GM12874 (cell line): ENCODE measurements at regions not wholly inside any gene's neighbourhood (a gene's known extent, or its start where the extent isn't known, plus 50 kb on each side); places are given as distances from the start of the nearest gene placed in this dataset.

Source experiments
- TF ChIP-seq, protein P1 (sequence below): IDR thresholded peaks from 2 replicates; pipeline ENCODE4 v1.5.1; 2011; ENCODE audit warnings: low read depth, mild to moderate bottlenecking, control low read depth, low read length, moderate library complexity; ENCODE audit not compliant: insufficient read depth

DNA sequence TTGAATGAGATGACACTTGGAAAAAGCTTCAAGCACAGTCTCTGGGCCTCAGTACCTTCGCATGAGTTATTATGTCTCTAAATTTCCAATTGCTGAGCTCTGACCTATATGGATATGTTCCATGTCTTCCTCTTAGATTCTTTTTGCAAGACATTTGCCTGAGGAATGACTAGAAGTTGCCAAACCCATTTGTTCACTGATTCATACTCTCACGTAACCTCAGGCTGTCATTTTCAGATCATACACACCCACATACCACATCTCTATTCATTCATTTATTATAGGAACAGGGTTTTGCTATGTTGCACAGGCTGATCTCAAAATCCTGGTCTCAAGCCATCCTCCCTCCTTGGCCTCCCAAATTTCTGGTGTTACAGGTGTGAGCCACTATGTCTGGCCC lies 2137.1 kb upstream of the TENM3 start:
- TF ChIP-seq, protein P1, sequence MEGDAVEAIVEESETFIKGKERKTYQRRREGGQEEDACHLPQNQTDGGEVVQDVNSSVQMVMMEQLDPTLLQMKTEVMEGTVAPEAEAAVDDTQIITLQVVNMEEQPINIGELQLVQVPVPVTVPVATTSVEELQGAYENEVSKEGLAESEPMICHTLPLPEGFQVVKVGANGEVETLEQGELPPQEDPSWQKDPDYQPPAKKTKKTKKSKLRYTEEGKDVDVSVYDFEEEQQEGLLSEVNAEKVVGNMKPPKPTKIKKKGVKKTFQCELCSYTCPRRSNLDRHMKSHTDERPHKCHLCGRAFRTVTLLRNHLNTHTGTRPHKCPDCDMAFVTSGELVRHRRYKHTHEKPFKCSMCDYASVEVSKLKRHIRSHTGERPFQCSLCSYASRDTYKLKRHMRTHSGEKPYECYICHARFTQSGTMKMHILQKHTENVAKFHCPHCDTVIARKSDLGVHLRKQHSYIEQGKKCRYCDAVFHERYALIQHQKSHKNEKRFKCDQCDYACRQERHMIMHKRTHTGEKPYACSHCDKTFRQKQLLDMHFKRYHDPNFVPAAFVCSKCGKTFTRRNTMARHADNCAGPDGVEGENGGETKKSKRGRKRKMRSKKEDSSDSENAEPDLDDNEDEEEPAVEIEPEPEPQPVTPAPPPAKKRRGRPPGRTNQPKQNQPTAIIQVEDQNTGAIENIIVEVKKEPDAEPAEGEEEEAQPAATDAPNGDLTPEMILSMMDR, result no peak

DNA sequence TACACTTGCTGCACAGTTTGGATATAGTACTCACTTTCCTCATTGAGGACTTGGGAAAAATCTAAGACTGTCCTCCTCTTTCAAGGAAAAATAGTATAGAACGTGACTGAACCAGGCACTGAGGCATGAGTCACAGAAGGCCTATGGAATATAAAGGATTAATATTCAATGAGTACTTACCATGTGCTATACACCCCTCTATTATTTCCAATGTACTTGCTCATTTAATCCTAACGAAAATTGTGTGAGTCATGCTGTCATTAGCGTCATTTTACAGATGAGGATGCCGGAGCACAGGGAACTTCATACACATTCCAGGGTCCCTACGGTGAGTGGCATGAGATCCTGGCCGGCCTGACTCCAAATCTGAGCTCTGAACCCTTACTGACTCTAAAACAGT lies 2136.2 kb upstream of the TENM3 start:
- TF ChIP-seq, protein P1, result no peak

DNA sequence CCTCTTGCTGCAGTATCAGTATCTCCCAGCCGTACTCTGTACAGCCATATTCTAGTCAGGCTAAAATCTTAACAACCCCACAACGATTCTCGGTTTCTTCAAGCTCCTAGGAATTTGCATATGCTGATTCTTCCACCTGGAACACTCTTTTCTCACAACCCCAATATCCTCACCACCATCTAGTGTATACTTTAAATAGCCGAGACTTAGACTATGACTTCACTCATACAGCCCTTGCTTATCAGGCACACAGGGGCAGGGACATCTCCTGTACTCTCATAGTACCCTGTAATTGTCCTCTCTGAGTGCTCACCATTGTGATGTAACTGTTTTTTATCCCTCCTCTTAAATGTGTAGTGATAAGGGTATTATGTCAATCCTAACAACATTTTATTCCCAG lies 2126.4 kb upstream of the TENM3 start:
- TF ChIP-seq, protein P1, result no peak

DNA sequence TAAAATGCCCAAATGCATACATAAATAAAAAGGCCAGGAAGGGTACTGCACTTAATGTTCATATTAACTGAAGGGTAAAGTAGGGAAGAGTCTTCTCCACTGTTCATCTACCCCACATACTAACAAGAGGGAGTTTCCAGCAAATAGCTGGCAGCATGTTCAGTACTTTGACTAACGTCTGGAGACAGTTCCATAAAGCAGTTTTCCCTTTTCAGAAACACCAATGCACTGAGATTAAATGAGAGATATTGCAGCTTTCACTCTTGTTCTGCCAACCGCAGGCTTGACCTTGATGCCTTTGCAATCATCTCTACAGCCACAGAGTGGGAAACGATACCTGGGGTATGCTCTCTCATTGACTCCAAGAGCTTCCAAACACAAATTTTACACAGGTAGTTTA lies 2123.1 kb upstream of the TENM3 start:
- TF ChIP-seq, protein P1, result no peak

DNA sequence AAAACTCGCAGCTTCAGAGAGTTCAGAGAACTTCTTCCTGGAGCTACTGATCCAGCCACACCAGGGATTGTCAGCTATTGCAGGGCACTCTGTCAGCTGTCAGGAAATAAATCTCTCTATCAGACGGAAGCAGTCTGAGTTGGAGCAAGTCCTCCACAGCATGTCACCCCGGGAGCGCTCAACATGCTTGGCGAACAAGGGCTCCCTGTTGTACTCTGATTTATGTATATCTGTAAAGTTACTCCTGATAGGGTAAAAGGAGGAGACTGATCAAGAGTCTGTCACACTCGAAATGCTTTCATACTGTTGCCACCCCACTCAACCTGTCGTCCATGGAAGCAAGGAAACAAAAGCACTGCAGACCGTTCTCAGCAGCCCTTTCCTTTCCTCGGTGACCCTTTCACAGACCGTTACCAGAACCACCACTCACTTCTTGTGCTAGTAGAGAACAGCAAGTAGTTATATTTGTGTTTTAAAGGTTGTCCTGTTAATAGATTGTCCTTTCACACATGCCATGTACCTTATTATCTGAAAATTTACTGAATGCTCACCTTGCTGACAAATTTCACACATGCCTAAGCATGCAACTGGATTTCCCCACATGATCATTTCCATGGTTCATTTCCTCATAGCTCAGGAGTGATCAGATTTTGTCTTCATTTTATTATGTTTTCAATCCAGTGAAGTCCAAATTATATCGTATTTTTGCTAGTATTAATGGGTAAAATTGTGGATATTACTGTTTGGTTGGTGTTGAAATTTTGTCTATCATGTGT lies 2108.9 kb upstream of the TENM3 start:
- TF ChIP-seq, protein P1, result no peak

DNA sequence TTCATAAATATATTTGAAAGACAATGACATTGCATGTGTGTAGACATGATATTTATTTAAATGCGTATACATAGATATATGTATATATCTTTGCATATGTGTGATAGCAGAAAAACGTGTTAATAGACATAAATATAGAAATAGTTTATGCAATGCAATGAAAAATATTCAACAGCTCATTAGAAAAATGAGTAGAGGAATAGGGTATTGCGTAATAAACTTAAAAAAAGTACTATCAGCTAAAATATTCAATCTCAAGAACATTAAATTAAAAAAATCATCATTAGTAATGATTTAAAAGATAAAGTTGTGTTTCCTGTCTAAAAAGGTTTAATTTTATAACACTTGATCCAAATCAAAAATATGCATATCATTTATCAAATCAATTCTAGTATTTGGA lies 2101.5 kb upstream of the TENM3 start:
- TF ChIP-seq, protein P1, result no peak

DNA sequence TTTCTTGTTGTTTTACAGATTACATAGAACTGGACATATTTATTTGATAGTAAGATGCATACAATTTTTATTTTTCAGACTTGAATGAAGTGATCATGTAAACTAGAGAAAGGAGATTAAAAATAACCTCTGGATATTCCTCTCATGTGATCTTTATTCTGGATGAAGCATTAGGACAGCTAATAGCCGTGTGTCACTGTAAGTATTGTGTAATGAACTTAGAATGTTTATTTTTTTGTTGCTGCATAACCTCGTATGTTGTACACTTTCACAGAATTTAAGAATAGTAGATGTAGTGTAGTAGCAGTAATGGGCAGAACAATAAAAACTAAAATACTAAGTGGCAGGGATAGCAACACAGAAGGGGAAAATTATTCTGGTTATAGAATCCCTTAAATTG lies 2094.5 kb upstream of the TENM3 start:
- TF ChIP-seq, protein P1, result no peak
